T-helper 1 cell (primary cell): ENCODE measurements at regions not wholly inside any gene's neighbourhood (a gene's known extent, or its start where the extent isn't known, plus 50 kb on each side); places are given as distances from the start of the nearest gene placed in this dataset.
"Not testable (repeated sequence)": the region's sequence is repeated elsewhere in the genome, so short reads cannot be mapped to it uniquely, and the experiment has no call there.

ENCODE experiments used
- DNase-seq, 5 donors: peaks; one replicate each; pipeline ENCODE4 v3.0.0-alpha.2; 2012 to 2020

DNA sequence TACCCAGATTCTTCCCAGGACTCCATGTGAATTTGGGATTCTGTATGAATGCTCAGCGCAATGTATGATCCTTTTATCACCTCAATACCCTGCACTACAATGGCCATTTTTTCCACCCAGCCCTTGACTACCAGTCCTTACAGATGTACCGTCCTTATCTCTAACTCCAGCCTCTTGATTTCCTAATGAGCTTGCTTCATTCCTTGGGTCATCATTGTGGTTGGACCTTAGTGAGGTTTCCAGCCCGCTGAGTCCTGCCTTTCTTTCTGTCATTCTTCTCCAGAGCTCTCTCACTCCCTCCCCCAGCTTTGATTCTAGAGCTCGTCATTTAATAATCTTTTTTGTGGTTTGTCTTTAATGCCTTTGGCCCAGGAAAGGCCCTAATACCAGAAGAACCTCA lies 438.5 kb downstream of the ZNF536 start:
- no peak for DNase-seq

DNA sequence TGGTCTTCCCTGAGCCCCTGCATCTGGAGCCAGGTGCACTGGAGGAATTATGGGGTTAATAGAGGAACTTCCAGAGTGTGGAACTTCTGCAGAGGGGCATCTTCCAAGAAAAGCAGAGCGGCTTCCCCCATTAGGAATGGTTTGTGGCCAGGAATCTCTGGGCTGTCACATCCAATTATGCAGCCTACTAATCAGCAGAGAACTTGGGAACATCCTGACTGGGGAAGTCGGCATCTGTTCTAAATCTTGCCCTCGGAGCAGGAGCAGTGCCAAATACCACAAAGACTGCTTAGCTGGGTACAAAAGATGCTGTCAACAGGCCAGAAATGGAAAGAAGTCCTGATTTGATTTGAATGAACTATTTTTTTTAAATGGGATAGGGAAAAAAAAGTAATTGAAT lies 435.1 kb downstream of the ZNF536 start:
- no peak for DNase-seq

DNA sequence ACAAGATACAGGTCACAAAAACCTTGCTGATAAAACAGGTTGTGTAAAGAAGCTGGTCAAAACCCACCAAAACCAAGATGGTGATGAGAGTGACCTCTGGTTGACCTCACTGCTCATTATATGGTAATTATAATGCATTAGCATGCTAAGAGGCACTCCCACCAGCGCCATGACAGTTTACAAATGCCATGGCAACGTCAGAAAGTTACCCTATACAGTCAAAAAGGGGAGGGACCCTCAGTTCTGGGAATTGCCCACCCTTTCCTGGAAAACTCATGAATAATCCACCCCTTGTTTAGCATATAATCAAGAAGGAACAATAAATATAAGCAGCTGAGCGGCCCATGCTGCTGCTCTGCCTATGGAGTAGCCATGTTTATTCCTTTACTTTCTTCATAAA lies 434.1 kb downstream of the ZNF536 start:
- no peak for DNase-seq

DNA sequence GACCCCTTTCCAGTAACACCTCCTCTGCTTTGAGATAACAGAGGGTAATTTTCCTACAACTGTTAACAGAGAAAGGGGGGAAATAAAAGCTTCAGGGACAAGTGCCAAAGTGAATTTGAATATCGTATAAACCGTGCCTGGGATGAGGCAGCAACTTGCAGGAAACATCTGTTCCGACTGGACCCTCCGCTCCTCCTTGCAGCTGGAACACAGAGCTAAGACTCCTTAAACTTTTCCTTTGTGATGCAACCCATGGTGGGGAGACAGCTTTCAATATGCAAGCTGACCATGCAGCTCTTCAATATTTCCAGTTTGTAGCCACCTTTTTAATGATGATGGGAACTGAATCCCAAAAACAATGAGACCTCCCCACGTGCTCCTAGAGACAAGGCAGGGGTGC lies 432.6 kb downstream of the ZNF536 start:
- DNase-seq, result no peak

DNA sequence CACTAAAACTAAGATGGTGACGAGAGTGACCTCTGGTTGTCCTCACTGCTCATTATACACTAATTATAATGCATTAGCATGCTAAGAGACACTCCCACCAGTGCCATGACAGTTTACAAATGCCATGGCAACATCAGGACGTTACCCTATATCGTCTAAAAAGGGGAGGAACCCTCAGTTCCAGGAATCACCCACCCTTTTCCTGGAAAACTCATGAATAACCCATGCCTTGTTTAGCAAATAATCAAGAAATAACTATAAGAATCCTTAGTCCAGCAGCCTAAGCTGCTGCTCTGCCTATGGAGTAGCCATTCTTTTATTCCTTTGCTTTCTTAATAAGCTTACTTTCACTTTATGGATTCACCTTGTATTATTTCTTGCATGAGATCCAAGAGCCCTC lies 432.1 kb downstream of the ZNF536 start:
- DNase-seq, result not testable (repeated sequence)

DNA sequence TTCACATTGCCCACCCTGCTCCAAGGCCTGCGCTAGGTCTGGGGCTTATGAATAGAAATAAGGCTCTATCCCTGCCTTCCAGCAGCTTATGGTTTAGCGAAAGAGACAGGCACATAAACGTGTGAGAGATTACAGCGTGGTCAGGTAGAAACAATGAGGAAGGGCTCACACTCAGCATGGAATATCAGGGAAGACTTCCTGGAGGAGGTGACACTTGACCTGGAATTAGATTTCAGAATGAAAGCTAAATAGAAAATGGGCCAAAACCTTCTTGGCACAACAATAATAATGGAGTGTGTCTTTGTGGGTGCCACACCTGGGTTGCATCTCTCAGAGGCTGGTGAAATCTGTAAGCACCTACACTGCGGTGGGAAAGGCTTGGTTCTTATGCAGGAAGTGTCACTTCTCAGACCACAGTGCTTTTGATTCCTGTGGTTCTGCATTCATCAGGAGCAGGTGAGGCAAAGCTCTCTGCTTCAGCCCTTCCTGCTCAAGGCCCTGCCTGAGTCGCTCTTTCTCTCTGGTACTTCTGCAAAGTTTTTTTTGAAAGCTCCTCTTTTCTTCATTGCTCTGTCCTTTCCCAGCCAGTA lies 430.3 kb downstream of the ZNF536 start:
- no peak for DNase-seq

DNA sequence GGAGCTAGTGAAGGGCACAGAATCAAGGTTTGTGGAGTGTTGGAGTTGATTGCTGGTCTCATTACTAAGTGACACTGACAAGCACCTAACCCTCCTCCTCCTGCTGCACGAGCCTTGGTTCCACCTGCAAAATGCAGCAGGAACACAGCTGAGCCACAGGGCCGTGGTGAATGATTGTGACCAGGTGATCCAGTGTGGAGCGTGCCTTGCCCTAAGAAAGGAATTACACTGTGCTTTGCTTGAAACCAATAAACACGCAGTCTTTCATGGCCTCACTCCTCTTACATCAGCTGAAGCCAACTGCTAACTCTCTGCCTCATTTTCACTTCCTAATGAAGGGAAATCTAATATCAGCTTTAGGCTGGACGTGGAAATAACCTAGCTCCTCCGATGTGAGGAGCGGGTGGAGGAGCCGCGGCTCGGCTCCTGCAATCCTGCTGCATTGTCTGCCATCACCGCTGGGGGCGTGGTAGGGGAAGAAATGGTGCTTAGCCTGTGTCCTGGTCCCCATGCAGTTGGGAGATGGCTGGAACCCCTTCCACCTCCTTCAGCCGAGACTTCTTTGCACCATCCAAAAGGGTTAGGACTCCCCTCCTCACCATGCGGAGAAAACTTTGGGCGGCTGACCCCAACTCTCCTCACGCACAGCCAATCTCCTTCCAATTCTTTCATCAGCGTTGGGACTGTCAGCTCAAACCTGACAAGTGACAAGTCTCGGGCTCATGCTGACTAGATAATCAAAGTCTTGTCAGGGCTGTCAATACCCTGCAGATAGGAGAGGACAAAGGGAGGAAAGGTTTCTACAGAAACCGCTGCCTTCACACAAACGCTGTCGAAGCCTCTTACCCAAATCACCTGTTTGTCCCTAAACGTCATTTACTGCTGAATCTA lies 427.9 kb downstream of the ZNF536 start:
- DNase-seq, result no peak

DNA sequence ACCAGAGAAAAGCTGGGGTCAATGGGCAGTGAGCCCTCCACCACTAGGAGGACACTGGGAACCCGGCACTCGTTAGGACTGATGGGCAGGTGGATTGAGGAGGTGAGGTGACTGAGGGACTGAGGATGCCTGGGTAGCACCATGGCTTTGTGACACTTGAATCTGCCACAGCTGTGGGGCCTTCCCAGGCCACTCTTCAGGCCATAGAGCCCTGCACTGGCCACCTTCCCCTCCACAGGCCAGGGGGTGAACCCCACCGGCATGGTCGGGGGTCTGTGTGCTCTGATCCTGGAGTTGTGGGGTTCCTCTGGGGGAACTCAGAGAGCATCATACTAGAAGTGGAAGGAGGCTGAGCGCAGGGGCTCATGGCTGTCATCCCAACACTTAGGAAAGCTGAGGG lies 423.5 kb downstream of the ZNF536 start:
- no peak for DNase-seq

DNA sequence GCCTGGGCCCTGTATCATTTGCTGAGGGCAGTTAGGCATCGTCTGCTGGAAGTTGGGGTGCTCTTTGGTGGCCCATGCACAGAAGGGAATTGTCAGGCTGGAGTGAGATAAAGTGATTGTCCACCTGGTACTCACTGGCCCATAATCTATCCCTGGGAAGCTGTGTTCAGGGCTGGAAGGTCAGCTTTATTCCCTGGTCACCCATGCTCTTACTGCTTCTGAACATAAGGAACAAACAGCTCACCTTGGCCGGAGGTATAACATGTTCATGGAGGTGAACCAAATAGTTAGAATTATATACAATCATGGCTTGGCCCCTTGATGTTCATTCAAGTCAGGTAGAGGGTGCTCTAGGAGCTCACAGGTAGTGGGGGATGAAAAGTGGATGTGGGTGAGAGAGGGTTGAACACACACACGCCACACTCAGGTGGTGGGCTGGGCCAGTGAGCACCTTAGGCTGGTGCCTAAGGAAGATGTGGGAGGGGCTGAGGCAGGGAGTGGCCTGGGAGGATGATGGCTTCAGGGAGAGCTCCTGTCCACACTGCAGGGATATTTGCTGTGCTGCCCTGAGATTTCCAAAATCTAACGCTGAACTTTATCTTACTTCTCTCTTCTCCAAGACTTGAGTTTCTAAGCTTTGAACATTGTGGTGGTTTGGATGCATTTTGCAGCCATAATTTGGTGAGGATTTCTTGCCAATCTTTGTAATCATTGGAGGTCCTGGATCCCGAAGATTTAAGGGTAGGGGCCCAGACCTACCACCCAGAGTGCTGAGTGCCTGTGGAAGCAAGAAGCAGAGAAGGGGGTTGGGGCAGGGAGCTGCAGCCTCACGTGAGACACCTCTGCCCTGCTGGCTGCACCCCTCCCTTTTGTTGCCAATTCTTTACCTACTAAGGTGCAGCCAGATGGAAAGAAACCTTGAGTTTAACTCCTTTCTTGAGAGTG lies 420.6 kb downstream of the ZNF536 start:
- DNase-seq, result no peak

DNA sequence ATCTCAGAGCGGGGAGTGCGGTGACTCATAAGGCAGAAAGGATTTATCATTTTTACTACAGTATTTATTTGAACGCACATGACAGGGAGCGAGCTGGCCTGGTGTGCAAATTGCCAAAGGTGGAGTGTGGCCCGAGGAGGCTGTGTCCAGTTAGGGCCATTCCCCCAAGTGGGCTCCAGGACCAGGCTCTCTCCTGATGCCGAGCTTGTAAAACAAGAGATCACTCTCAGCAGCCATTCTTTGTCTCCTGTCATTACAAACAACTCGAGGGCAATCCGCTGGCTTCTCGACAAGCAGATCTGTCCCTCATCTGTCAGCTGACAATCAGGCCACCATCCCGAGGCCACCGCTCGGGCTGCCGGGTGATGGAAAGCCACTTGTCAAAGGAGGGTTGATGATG lies 418.9 kb downstream of the ZNF536 start:
- DNase-seq, result no peak

DNA sequence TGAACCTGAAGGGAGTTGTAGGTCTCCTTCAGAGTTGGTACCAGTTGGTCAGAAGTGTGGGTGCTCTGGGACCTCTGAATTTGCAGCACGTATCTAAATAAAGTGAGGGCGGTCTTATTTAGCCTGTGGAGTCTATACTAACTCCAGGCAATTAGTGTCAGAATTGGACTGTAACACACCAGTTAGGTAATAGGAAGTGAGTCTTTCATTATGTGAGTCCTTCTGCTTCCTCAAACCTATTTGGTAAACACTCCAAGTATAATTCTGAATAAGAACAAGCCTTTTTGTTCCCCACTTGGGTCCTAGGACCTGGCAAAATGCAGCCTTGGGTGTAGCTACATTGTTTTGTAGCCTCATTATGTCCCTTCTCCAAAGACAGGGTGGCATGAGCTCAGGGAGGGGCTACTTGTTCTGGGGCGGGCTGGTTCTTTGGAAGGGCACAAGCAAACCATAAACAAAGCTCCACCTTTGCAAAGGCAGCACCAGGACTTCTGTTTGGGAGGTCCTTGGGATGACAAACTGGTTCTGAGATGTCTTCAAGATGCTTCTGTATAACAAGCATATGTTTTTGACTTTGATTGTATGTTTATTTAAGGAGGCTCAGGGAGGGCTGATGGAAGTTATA lies 418.0 kb downstream of the ZNF536 start:
- DNase-seq, result no peak

DNA sequence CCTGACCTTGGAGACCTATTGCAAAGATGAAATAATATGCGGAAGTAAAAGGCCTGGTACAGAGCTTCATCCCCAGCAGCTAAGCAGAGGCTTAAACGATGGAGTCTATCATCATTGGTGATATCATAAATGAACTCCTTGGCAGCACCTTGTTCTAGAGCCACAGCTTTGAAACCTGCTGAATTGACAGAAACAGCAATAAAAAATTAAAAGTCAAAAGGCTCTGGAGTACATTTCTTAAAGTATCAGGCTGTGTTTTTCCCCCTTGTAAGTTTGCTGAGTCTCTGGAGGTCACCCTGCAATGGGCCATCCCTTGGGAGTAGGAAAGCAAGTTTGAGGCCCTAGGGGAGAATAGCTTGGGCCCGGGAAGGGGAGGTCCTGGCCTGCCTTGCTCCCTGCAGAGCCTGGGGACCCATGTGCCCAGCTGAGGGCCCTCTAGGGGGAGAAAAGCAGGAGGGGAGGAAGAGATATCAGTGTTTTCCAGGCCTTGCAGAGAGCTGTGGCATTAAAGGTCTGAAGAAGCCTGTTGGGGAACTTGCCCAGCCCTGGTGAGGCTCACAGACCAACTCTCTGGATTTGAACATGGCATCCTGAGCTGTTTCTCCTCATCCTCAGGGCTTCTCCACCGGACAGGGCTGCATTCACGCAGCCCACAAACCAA lies 416.1 kb downstream of the ZNF536 start:
- no peak for DNase-seq

DNA sequence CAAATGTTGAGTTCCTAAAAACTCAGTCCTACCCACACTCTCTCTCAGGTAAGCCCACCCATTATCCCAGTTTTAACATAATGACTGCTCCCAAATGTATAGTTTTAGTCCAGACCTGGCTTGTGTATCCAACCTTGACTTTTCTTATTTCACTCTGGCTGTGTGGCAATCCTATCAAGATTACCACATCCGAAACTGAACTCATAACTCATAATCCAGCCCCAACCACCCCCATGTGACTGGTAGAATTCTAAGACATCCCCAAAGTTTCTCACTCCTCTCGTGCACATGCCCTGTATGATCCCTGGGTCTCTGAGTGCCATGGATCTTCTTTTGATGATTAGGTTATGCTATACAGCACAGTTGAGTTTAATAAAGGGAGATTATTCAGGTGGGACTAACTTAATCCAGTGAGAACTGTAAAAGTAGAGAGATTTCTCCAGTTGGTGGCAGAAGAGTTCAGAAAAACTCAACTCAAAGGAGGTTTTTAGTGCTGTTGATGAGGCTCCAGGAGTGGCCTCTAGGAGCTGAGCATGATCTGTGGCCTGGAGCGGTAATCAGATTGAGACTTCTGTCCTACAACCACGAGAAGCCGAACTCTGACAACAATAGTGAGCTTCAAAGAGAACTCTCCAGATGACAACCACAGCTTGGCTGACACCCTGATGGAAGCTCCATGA lies 413.4 kb downstream of the ZNF536 start:
- DNase-seq, result no peak

DNA sequence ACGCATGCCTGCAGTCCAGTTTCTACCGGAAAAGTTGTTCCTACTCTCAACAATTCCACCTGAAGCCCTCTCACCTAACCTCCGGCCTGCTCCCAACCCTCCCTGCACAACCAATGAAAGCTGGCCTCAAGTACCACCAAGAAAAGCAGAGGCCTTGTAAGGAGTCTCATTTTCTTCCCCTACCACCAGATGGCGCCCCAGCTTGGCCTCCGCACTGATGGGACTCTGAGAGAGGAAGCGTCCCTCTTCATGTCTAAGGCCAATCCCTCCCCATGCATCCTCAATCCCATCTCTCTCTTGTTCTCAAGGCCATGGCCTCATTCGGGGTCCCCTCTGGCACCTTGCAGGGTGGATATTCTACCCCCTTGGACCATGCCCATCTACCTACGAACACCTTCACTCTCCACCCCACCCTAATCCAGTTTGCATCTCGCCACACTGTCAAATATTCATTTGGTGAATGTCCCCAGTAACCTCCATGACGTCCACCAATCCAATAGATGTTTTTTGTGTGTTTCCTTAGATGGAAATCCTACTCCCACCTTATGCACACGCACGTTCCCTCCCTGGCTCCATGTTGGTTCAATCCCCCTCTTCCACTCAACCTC lies 412.8 kb downstream of the ZNF536 start:
- peak; percentile 21 to 46 (median 39) for DNase-seq

DNA sequence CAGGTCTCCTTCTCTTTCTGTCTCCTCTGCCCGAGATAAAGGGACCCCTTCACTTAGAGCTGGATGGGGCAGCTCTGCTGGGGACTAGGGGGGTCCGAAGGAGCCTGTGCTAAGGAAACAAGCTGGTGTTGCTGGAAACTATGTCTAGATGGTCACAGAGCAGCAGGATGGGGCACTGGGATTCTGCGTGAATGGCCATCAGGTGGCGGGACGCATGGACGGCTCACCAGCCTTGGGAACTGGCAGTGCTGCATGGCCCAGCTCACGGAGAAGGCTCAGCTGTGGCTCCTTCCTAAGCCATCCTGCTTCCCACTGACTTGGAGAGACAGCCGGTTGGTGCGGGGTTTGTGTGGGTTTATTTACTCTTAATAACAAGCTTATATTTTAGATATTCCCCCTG lies 411.8 kb downstream of the ZNF536 start:
- no peak for DNase-seq

DNA sequence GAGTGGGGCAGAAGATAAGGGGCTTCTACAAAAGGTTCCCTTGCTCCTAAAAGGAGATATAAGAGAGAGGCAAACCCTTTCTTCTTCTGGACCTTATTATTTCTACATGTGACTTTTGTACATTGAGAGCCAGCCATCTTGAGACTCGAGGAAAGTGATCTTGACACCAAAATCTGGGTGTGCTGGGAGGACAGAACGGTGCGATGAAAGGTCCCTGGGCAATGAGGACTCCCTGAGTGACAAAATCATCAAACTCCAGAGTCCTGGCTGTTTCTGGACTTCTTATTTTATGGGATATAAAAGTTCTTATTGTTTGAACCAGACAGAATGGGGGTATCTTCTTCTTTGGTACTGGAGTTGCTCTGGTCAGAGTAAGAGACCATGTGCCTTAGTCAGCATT lies 411.0 kb downstream of the ZNF536 start:
- DNase-seq, result no peak

DNA sequence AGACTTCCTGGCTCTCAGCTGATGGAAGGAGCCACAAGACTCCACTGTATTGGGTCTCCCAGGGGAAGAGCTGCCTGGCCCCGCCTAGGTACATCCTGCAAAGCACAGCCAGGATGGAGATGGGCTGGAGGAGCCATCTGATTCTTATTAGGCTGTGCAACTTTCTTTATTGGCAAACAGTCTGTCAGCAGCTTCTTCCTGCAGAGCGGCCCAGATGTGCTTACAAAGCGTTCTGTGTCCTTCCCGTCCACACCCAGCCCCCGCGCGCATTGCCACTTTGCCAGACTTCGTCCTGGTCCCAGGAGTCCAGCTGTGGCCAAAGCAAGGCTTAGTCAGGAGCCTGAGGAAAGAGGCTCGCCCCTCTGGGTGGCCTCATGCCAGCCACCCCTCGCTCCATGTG lies 409.3 kb downstream of the ZNF536 start:
- no peak for DNase-seq

DNA sequence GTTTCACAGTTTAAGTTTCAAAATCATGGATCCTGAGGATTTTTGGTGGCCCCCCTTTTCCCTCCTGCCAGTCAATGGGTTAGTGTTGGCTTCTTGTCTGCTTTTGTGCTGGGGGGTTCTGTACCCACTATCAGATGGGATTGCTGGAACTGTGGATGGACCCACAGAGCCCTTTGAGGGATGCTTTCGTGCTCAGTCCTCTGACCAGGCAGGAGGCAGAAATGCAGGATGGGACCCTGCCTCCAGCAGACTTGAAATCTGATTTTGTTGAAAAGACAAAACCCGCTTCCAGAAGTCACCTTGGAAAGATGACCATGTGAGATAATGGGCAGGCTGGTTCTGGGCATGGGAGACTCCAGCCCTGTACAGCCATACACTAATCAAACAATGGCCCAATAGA lies 408.9 kb downstream of the ZNF536 start:
- no peak for DNase-seq

DNA sequence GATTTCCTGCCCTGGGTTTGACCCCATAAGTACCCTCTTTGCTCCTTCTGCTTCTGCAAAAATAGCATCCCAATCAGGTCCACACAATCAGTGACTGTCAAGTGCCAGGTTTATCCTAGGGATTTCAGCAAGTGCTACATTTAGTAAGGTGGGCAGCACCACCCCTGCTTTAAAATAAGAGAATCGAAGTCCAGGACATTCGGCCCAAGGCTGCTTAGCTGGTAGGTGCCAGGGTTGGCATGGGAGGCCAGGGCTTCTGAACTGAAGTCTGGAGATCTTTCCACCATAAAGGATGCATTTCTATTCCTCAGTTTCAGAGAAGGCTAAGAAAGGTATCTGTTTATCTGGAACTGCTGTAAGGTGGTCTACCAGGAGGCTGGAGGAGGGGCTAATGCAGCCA lies 408.3 kb downstream of the ZNF536 start:
- no peak for DNase-seq

DNA sequence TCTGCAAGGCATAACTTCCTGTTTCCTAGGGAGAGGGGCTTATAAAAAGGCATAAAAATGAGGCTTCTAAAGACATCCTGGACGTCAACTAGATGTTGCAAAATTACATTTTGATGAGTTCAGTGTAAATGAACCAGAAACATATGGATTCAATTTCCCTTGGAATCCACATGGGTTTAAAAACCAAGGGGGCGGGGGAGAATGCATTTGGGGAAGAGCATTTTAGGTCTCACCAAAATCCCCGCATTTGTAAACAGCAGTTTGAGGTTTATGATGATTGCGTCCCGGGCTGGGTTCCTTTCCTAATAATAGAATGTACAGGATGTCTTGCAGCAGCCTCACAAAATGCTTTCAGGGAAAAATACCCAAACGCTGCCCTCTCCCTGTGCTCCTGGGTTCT lies 407.8 kb downstream of the ZNF536 start:
- DNase-seq, result no peak

DNA sequence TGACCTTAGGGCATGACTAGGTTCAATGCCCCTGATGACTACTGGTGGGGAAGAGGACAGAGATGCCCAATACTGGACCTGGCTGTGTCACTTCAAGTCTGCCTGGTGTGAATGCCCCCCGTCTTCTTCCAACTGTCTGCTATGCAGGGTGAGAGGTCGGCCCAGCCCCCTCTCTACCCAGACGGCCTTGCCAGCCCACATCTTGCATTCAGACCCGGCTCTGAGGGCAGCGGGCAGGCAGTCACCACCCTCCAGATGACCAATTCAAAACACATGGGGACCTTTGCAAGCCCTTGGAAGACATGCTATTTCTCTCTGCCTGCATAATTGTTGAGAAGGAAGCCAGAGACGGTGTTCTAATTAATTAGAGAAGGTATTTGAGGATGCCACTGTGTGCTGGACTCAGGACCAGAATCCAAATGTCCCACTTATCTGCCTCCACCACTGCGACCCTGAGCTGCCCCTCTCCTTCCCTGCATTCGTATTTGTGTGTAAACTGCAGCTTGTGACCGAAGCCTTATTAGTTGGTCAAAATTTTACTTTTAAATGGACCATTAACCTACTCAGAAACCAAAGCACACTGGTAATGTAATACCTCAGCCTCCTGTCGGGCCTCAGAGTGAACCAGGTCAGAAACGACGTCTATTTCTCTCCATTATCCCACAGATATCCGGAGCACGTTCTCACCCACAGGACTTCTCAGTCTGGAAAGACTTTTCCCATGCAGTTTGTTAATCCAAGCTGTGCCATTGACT lies 407.0 kb downstream of the ZNF536 start:
- DNase-seq, result no peak
